GM20000 (cell line): ENCODE measurements at regions not wholly inside any gene's neighbourhood (a gene's known extent, or its start where the extent isn't known, plus 50 kb on each side); places are given as distances from the start of the nearest gene placed in this dataset.

Experiments
- DNase-seq: peaks from one replicate; pipeline ENCODE4 v3.0.0; 2012; ENCODE audit warnings: low spot score
- CTCF ChIP-seq: IDR thresholded peaks from 2 replicates; pipeline ENCODE4 v1.5.1; 2012; ENCODE audit warnings: mild to moderate bottlenecking, control low read depth; ENCODE audit errors: extremely low read depth, missing control alignments

GRCh38 chr13:111036665-111037064 is 78.4 kb upstream of the ARHGEF7 start:
- no peak for TF ChIP-seq CTCF
- DNase-seq = no peak

GRCh38 chr13:111035861-111036260 is 79.2 kb upstream of the ARHGEF7 start:
- TF ChIP-seq CTCF = no peak
- no peak for DNase-seq

DNA sequence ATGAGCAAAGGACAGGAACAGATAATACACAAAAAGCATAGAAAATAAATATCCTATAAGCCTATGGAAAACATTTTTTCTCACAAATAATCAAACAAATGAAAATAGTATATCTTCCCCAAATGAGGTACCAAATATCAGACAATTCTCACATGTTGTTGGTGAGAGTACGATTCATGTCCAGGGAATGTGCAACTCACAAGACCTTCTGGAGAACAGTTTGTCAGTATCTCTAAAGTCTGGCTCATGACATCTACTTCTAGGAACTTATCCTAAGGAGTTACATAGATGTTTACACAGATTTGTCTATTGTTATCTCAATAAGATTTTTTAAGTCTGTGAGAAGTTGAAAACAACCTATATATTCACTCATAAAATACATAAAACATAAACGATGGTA is 80.3 kb upstream of the ARHGEF7 start:
- no peak for TF ChIP-seq CTCF
- no peak for DNase-seq

GRCh38 chr13:111033172-111034130 is 81.7 kb upstream of the ARHGEF7 start:
- no peak for DNase-seq
- no peak for TF ChIP-seq CTCF

- no peak for TF ChIP-seq CTCF
- DNase-seq = no peak
Observed at GRCh38 chr13:111031531-111031961, 83.6 kb upstream of the ARHGEF7 start.

DNA sequence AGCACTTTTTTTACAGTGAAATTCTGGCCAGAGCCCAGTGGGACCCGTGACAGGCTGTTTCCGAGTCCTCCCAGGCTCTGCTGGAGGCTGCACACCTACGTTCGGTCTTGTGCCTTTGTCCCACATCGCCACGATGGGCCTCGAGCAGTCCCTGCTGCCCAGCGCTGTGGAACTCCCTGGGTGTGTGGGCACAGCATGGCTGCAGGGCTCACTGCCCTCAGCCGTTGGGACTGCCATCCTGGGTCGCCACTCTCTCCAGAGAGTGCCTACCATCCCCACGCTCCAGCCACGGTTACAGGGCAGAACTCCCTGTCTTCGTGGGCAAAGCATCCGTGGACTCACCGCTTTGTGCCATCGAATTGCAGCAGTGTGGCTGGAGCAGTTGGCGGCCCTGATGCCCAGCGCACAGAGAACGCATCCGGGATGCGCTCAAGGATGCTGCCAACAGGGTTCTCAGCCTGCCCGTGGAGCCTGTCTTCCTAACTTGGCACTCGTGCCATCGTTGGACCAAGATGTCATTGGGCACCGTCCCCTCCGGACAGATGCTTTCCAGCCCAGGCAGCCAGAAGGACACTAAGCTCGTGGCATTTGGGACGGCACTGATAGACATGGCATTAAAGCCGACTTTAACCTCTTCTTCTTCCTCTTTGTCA is 85.0 kb upstream of the ARHGEF7 start:
- no peak for TF ChIP-seq CTCF
- no peak for DNase-seq
